ENCODE measurements at regions not wholly inside any gene's neighbourhood (a gene's known extent, or its start where the extent isn't known, plus 50 kb on each side); places are given as distances from the start of the nearest gene placed in this dataset.

DNA sequence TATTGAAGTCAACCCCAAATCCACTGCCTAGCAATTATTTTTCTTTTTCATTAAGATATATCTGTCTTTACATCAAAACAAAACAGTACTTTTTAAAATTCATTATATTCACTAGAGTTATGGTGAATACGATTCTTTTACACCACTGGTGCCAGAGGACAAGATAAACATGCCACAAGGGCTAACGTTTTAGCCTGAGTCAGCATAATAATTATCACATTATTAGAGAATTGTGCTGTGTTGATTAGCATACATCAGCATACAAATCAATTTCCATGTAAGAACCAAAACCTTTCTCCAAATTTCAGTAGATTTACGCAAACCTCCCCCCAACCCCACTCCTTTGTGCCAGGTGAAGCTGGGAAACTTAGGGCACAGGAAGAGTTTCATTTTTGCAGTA, 131.1 kb upstream of the TMEM106B start:
- Histone ChIP-seq H3K27ac (no peak overlapping the region), H3K27me3 (no peaks in the 10 kb centered on the region), H3K4me1 (no peaks in the 10 kb centered on the region), H3K9ac (no peak overlapping the region), H4K20me1 (no peaks in the 10 kb centered on the region), H3K4me2 (no peak overlapping the region), H3K4me3 (no peak overlapping the region), H3K9me3 (replicated peaks in 1 of 11) (peaks cover 9 to 19% (median 14%) of the 10 kb centered on the region in 11 experiments), H3K36me3 (no peaks in the 10 kb centered on the region)
- TF ChIP-seq Cebpa-rat (IDR thresholded peaks at IDR 0.05): no peak

- no peak overlapping the region for H3K27ac ChIP-seq
- H3K9me3 ChIP-seq (replicated peaks in 1 of 11): peaks cover 3 to 14% (median 8%) of the 10 kb centered on the region in 11 experiments; a peak in 15 of 22 replicates
- no peaks in the 10 kb centered on the region for H3K4me1 ChIP-seq
- no peaks in the 10 kb centered on the region for H3K36me3 ChIP-seq
- TF ChIP-seq Cebpa-rat (IDR thresholded peaks at IDR 0.05): no peak
- no peak overlapping the region for H3K4me3 ChIP-seq
- H3K4me2 ChIP-seq: no peak overlapping the region
- no peaks in the 10 kb centered on the region for H3K27me3 ChIP-seq
- H3K9ac ChIP-seq: no peak overlapping the region
- H4K20me1 ChIP-seq: no peaks in the 10 kb centered on the region
These were observed 125.6 kb upstream of the TMEM106B start for GRCh38 chr7:12085516-12085915.

GRCh38 chr7:12089951-12090756, 120.9 kb upstream of the TMEM106B start:
- Histone ChIP-seq H3K27ac (no peak overlapping the region), H3K4me1 (no peaks in the 10 kb centered on the region), H3K36me3 (no peaks in the 10 kb centered on the region), H3K9ac (no peak overlapping the region), H3K4me3 (no peak overlapping the region), H4K20me1 (no peaks in the 10 kb centered on the region), H3K4me2 (no peak overlapping the region), H3K27me3 (no peaks in the 10 kb centered on the region), H3K9me3 (replicated peaks in 1 of 11) (peaks cover 3 to 14% (median 8%) of the 10 kb centered on the region in 11 experiments; a peak in 15 of 22 replicates)
- TF ChIP-seq Cebpa-rat (IDR thresholded peaks at IDR 0.05): no peak

- Histone ChIP-seq H3K27me3 (no peaks in the 10 kb centered on the region), H4K20me1 (no peaks in the 10 kb centered on the region), H3K9ac (no peak overlapping the region), H3K4me1 (no peaks in the 10 kb centered on the region), H3K4me3 (no peak overlapping the region), H3K9me3 (replicated peaks in 1 of 11) (peaks cover 3 to 14% (median 8%) of the 10 kb centered on the region in 11 experiments; a peak in 15 of 22 replicates), H3K4me2 (no peak overlapping the region), H3K27ac (no peak overlapping the region), H3K36me3 (no peaks in the 10 kb centered on the region)
- TF ChIP-seq Cebpa-rat (IDR thresholded peaks at IDR 0.05): no peak
These were observed 120.3 kb upstream of the TMEM106B start for GRCh38 chr7:12090757-12091221.

GRCh38 chr7:12091231-12091630, 119.9 kb upstream of the TMEM106B start:
- H3K27me3 ChIP-seq: no peaks in the 10 kb centered on the region
- no peak overlapping the region for H3K4me3 ChIP-seq
- no peak overlapping the region for H3K27ac ChIP-seq
- H3K9ac ChIP-seq: no peak overlapping the region
- H3K4me1 ChIP-seq: no peaks in the 10 kb centered on the region
- H4K20me1 ChIP-seq: no peaks in the 10 kb centered on the region
- no peak for TF ChIP-seq Cebpa-rat (IDR thresholded peaks at IDR 0.05)
- no peak overlapping the region for H3K4me2 ChIP-seq
- H3K9me3 ChIP-seq (replicated peaks in 1 of 11): peaks cover 3 to 14% (median 8%) of the 10 kb centered on the region in 11 experiments; a peak in 15 of 22 replicates
- H3K36me3 ChIP-seq: no peaks in the 10 kb centered on the region

DNA sequence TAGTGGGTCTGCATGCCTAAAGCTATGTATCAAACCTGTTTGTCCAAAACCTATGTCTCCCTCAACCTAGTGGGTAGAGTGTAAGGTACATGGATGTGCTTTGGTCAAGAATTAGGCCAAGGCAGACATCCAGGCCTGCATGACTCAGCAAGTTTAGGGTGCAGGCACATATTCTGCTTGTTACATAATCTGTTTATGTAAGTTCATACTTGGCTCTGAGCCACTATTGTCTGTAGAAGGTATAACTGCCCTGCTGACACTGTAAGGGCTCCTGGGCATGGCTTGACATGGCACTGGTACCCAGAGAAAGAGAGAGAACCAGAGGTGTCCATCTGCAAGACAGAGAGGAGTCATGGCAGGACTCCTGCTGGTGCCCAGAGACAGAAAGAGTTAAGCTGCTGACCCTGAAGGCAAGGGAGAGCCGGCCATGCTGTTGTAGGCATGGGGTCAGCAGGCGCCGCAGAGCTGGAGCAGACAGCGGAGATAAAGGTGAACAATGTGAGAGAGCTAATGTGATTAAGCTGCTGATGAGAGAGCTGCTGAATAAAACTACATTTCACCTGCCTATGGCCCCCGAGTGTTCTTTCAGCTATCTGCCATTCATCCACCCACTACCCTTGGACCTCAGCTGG, 118.5 kb upstream of the TMEM106B start:
- Histone ChIP-seq H4K20me1 (no peaks in the 10 kb centered on the region), H3K9me3 (replicated peaks in 1 of 11) (peaks cover 0 to 1% (median 0%) of the 10 kb centered on the region in 11 experiments; a peak in 2 of 22 replicates), H3K27ac (no peak overlapping the region), H3K4me3 (no peak overlapping the region), H3K36me3 (no peaks in the 10 kb centered on the region), H3K4me1 (no peaks in the 10 kb centered on the region), H3K4me2 (no peak overlapping the region), H3K27me3 (no peaks in the 10 kb centered on the region), H3K9ac (no peak overlapping the region)
- TF ChIP-seq Cebpa-rat (IDR thresholded peaks at IDR 0.05): no peak

DNA sequence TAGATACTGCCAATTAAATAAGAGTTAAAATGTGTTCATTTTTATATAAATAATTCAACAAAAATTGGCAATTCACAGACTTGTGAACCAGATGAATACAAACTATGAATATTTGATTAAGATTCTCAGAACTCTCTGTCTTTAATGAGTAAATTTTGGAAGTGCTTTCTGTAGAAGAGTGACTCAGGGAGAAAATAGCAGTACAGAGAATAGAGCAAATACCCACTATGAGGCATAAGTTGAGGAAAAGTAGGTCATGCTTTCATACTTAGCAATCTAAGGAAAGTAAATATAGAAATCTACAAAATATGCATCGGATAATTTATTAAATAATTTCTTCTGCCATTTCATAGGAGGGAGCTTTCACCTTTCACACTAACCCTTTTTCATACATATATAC, 117.7 kb upstream of the TMEM106B start:
- Histone ChIP-seq H3K27me3 (no peaks in the 10 kb centered on the region), H4K20me1 (no peaks in the 10 kb centered on the region), H3K9me3 (replicated peaks in 1 of 11) (no peaks in the 10 kb centered on the region), H3K4me1 (no peaks in the 10 kb centered on the region), H3K4me2 (no peak overlapping the region), H3K27ac (no peak overlapping the region), H3K36me3 (no peaks in the 10 kb centered on the region), H3K4me3 (no peak overlapping the region), H3K9ac (no peak overlapping the region)
- no peak for TF ChIP-seq Cebpa-rat (IDR thresholded peaks at IDR 0.05)

DNA sequence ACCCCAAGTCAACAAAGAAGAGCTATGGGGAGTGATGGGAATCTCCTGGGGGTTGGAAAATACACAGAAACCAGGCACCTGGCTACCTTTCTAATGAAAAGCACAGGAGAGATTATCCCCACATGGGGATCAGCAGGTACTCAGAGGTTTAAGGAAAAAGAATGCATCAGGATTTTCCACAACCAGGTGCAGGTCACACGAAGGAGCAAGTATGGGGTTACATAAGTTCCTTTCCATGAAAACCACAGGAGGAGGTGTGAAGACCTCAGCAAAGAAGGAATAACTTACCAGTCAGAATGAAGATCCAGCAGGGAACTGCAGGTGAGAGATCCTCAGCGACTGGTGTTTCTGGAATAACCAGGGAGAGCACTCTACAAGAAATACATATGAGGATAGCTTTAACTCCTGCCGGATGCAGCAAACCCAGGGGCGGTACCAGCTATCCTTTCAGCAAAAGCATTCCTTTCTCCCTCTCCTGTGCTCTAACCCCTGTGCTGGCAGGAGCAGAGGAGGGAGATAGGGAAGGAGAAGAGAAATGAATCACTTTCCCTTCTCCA, 116.7 kb upstream of the TMEM106B start:
- Histone ChIP-seq H3K9me3 (replicated peaks in 1 of 11) (no peaks in the 10 kb centered on the region; a peak in 1 of 22 replicates), H3K4me3 (no peak overlapping the region), H3K27ac (no peak overlapping the region)

DNA sequence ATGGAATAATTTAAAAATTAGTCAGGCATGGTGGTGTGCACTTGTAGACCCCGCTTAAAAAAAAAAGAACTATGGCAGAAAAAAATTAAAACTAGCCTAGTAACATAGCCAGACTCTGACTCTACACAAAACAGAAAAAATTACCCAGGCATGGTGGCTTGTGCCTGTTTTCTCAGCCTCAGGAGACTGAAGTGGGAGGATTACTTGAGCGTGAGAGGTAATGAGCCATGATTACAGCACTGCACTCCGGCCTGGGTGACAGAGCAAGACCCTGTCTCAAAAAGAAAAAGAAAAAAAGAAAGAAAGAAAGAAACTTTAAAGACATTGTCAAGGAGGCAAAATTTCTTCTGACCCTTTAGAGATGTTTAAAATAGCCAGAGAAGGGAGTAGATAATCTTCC, 109.0 kb upstream of the TMEM106B start:
- Histone ChIP-seq H3K36me3 (no peaks in the 10 kb centered on the region), H3K9me3 (replicated peaks in 1 of 11) (no peaks in the 10 kb centered on the region; a peak in 1 of 22 replicates), H4K20me1 (no peaks in the 10 kb centered on the region), H3K4me3 (no peak overlapping the region), H3K4me1 (no peaks in the 10 kb centered on the region; a peak in 1 of 20 replicates), H3K27ac (no peak overlapping the region), H3K27me3 (no peaks in the 10 kb centered on the region), H3K9ac (no peak overlapping the region), H3K4me2 (no peak overlapping the region)
- TF ChIP-seq Cebpa-rat (IDR thresholded peaks at IDR 0.05): no peak

More for the DNA sequence above, 116.7 kb upstream of the TMEM106B start:
- no peaks in the 10 kb centered on the region for H3K4me1 ChIP-seq
- no peaks in the 10 kb centered on the region for H4K20me1 ChIP-seq
- no peak overlapping the region for H3K4me2 ChIP-seq
- no peaks in the 10 kb centered on the region for H3K27me3 ChIP-seq
- no peak for TF ChIP-seq Cebpa-rat (IDR thresholded peaks at IDR 0.05)
- no peak overlapping the region for H3K9ac ChIP-seq
- no peaks in the 10 kb centered on the region for H3K36me3 ChIP-seq

Data from BLaER1 treated with 17β-estradiol and CSF1 and Interleukin-3, amounts not matched to agents 10 nM and 100 nM (cell line).